ENCODE measurements at regions not wholly inside any gene's neighbourhood (a gene's known extent, or its start where the extent isn't known, plus 50 kb on each side); places are given as distances from the start of the nearest gene placed in this dataset.

GRCh38 chr10:36573246-36573645 lies 552.2 kb upstream of the ANKRD30A start:
- TF ChIP-seq CTCF (IDR thresholded peaks at IDR 0.05) = no peak
- TF ChIP-seq POLR2A (IDR thresholded peaks at IDR 0.05) = no peak
